Colonic mucosa (tissue), 4 donors: ENCODE measurements at regions not wholly inside any gene's neighbourhood (a gene's known extent, or its start where the extent isn't known, plus 50 kb on each side); places are given as distances from the start of the nearest gene placed in this dataset.
A peak's percentile ranks its signal among the peaks of the same experiment; 100 is the strongest.

ENCODE experiments used
- DNase-seq: peaks from one replicate; pipeline ENCODE4 v3.0.0-alpha.2; 2020
- H3K27ac ChIP-seq: fragments of 200-600 bp; one replicate; pipeline ENCODE4 v1.8.0; 2021
- H3K27me3 ChIP-seq: fragments of 200-600 bp; one replicate; pipeline ENCODE4 v1.8.0; 2021
- H3K36me3 ChIP-seq: fragments of 200-600 bp; one replicate; pipeline ENCODE4 v1.8.0; 2021
- H3K4me1 ChIP-seq: fragments of 200-600 bp; one replicate; pipeline ENCODE4 v1.8.0; 2021; ENCODE audit warnings: mild to moderate bottlenecking
- H3K4me3 ChIP-seq: fragments of 200-600 bp; one replicate; pipeline ENCODE4 v1.8.0; 2021
- H3K9ac ChIP-seq, 2 donors: one replicate each; pipeline ENCODE4 v1.7.0; 2013; ENCODE audit warnings: control low read depth in 2 of 2, low read depth in 2 of 2, low read length in 2 of 2
- H3K9me3 ChIP-seq: fragments of 200-600 bp; one replicate; pipeline ENCODE4 v1.8.0; 2021
- intact Hi-C: fragments of 100-400 bp; cut with DNase I; formaldehyde crosslinking; loops from one replicate; pipeline ENCODE4 v1.14.1; 2022
- TF ChIP-seq, protein P1 (sequence below): fragments of 200-600 bp; IDR thresholded peaks from one replicate; pipeline ENCODE4 v1.8.0; 2022; ENCODE audit warnings: antibody characterized with exemption, mild to moderate bottlenecking
- donor health status: healthy.
- donor health status: DM: no; HTN: no; CAD: no.
- donor health status: DM: no; HTN: no; CAD: no.

DNA sequence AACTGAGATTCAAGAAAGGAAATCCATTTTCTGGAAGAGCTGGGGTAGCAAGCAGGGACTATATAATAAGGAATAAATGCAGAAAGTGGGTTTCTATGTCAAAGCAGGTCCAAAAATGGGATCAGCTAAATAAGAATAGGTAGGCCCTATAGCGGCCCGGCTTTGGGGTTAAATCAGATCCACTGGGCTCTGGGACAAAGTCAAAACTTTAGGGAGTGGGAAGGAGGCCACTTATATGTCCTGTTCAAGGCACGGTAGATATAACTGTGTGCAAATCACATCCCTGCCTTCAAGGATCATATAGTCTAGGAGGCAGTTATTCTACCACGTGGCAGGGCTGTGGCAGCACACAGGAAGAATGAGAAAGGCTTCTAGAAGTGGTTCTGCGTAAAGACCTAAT, 191.4 kb upstream of the CDYL start:
- Histone ChIP-seq H3K9me3 (no peaks in the 10 kb centered on the region), H3K27ac (no peak overlapping the region), H3K27me3 (no peaks in the 10 kb centered on the region), H3K36me3 (no peaks in the 10 kb centered on the region), H3K4me1 (no peaks in the 10 kb centered on the region), H3K9ac (no peak overlapping the region), H3K4me3 (no peak overlapping the region)
- TF ChIP-seq, protein P1, sequence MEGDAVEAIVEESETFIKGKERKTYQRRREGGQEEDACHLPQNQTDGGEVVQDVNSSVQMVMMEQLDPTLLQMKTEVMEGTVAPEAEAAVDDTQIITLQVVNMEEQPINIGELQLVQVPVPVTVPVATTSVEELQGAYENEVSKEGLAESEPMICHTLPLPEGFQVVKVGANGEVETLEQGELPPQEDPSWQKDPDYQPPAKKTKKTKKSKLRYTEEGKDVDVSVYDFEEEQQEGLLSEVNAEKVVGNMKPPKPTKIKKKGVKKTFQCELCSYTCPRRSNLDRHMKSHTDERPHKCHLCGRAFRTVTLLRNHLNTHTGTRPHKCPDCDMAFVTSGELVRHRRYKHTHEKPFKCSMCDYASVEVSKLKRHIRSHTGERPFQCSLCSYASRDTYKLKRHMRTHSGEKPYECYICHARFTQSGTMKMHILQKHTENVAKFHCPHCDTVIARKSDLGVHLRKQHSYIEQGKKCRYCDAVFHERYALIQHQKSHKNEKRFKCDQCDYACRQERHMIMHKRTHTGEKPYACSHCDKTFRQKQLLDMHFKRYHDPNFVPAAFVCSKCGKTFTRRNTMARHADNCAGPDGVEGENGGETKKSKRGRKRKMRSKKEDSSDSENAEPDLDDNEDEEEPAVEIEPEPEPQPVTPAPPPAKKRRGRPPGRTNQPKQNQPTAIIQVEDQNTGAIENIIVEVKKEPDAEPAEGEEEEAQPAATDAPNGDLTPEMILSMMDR, result no peak
- DNase-seq, result no peak
- intact Hi-C loops, result no loop called here

DNA sequence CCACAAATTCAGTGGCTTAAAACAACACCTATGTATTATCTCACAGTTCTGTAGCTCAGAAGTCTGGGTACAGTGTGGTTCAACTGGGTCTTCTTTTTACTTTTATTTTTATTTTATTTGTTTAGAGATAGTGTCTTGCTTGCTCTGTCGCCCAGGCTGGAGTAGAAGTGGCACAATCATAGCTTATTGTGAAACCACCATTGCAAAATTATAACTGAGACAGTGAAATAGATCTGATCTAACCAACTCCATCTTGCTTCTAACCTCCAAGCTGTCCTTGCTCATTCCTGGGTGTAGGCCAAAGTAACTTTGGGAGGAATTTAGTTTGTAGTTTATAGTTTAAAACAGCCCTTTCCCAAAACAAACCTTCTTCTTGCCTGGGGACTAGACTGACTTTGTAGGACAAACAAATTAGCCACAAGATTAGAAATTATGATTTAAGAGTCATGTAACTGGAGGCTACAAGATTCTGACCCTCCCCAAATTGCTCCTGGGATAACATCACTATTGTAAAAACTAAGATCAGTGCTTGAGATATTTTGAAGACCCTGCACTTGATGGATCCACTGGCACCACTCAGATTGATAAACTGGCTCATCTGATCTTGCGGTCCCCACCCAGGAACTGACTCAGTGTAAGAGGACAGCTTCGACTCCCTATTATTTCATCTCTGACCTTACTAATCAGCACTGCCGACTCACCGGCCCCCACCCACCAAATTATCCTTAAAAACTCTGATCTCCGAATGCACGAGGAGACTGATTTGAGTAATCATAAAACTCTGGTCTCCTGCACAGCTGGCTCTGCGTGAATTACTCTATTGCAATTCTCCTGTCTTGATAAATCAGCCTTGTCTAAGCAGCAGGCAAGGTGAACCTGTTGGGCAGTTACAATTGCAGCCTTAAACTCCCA, 193.4 kb upstream of the CDYL start:
- no peaks in the 10 kb centered on the region for H3K36me3 ChIP-seq
- no peak overlapping the region for H3K4me3 ChIP-seq
- TF ChIP-seq, protein P1, result no peak
- intact Hi-C loops, result no loop called here
- no peak overlapping the region for H3K9ac ChIP-seq
- no peak overlapping the region for H3K27ac ChIP-seq
- no peaks in the 10 kb centered on the region for H3K27me3 ChIP-seq
- H3K9me3 ChIP-seq, result no peaks in the 10 kb centered on the region
- H3K4me1 ChIP-seq, result no peaks in the 10 kb centered on the region
- DNase-seq, result no peak

DNA sequence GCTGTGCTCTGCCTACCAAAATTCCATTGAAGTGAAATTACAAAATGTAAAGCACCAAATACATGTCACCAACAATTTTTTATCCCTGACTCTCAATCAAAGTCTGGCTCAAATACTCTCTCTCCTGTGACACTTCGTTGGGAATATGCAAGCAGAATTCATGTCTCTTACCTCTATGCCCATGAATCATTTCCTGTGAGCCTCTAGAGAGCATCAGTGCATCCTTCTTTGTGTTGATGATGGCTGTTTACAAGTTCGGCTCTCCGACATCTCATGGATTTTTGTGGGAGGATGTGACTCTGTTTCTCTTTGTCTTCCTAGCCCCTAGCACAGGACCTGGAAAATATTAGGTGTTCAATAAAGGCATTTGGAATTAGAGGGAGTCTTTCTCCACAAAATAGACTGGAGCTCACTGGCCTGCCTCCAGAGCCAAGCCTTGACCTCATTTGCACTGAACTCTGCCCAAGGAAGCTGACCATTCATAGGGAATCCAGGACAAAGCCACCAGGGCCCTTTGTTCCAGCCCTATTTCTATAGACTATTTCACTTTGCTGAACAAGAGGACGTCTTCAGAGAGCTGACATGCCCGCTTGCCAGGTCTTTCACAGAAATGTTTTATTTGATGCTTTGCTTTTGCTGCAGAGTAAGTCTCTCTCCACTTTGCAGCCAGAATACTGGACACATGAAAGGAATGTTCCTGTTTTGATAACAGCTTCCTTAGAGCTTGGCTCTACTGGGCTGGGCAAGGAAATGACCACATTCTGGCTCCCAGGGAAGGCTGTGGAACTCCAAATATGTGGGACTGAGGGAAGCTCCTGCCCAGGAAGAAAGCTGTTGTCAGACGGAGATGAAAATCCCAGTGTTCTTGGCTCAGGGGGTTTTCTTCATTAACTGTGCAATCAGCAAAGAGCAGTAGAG, 194.5 kb upstream of the CDYL start:
- Histone ChIP-seq H3K27ac (no peak overlapping the region), H3K36me3 (no peaks in the 10 kb centered on the region), H3K9me3 (no peaks in the 10 kb centered on the region), H3K27me3 (no peaks in the 10 kb centered on the region), H3K9ac (no peak overlapping the region), H3K4me3 (no peak overlapping the region), H3K4me1 (no peaks in the 10 kb centered on the region)
- no peak for DNase-seq
- intact Hi-C loops, result no loop called here
- TF ChIP-seq, protein P1, result no peak

DNA sequence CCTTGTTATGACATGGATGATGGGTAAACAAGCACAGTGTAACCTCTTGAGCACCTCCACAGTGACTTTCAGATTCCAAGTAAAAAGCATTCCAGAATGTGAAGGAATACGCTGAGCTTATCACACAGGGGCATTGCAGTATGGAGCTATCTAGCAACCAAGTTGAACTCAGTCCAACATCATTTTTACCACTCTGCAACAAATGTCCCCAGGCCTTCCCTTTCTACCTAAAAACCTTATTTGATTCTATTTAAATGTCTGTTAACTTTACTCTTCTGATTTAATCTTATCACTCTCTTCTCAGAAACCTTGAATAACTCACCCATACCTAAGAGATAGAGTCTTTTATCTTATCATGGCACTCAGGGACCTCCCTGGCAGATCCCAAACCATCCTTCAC, 195.8 kb upstream of the CDYL start:
- TF ChIP-seq, protein P1, result no peak
- intact Hi-C loops, result no loop called here

DNA sequence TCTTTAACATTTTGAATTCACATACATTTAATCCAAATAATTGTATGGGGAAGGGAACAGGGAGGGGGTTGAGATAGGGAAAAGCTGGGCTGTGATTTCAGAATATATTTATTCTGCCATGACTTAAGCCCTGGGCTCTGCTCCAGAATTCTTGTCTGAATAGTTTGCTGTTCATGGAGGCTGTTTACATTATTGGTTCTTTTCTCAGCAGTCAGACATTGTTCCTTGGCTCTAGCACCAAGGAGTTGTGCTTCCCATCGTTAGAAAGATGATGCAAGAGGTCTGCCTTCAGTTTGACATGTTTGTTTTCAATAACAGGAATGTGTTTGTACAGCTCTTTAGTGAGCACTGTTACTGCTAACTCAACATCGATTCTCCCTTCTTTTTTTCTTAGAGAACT, 198.8 kb upstream of the CDYL start:
- peak; percentile 26 for DNase-seq
- no peaks in the 10 kb centered on the region for H3K27me3 ChIP-seq
- no peak overlapping the region for H3K27ac ChIP-seq
- H3K4me1 ChIP-seq, result no peaks in the 10 kb centered on the region
- H3K9me3 ChIP-seq, result no peaks in the 10 kb centered on the region
- intact Hi-C loops, result no loop called here
- no peaks in the 10 kb centered on the region for H3K36me3 ChIP-seq
- no peak overlapping the region for H3K9ac ChIP-seq
- no peak overlapping the region for H3K4me3 ChIP-seq
- TF ChIP-seq, protein P1, result no peak

More for the DNA sequence above, 195.8 kb upstream of the CDYL start:
- Histone ChIP-seq H3K9ac (no peak overlapping the region), H3K9me3 (no peaks in the 10 kb centered on the region), H3K4me3 (no peak overlapping the region), H3K4me1 (no peaks in the 10 kb centered on the region), H3K27me3 (no peaks in the 10 kb centered on the region), H3K36me3 (no peaks in the 10 kb centered on the region), H3K27ac (no peak overlapping the region)
- DNase-seq, result no peak
